ENCODE measurements at regions not wholly inside any gene's neighbourhood (a gene's known extent, or its start where the extent isn't known, plus 50 kb on each side); places are given as distances from the start of the nearest gene placed in this dataset.
A peak's percentile ranks its signal among the peaks of the same experiment; 100 is the strongest.

GRCh38 chr16:85183564-85183963, 71.3 kb upstream of the CIBAR2 start:
- Histone ChIP-seq H3K4me1 (replicated peaks in 1 of 2) (peaks cover 24 to 35% of the 10 kb centered on the region in 2 donors), H3K27ac (no peak overlapping the region), H3K4me3 (no peak overlapping the region), H3K36me3 (replicated peaks in 1 of 2) (peaks cover 0 to 5% of the 10 kb centered on the region in 2 donors), H3K27me3 (no peaks in the 10 kb centered on the region), H3K9me3 (replicated peaks in 1 of 3) (peaks cover 0 to 8% (median 0%) of the 10 kb centered on the region in 3 donors)
- intact Hi-C loops (cut with DNase I), result no loop called here
- WGBS, 4 donors, result 84 to 97% (median 85%) methylated on average over 5 of the region's 5 CpGs
- TF ChIP-seq POLR2A (IDR thresholded peaks at IDR 0.05), result no peak
- TF ChIP-seq CTCF (IDR thresholded peaks at IDR 0.05), result no peak
- DNase-seq, result no peak

GRCh38 chr16:85184404-85184803, 72.1 kb upstream of the CIBAR2 start:
- H3K4me3 ChIP-seq, result no peak overlapping the region

GRCh38 chr16:85185303-85186100, 73.2 kb upstream of the CIBAR2 start:
- Histone ChIP-seq H3K4me1 (replicated peaks in 1 of 2) (peaks cover 34 to 44% of the 10 kb centered on the region in 2 donors), H3K27me3 (no peaks in the 10 kb centered on the region), H3K36me3 (replicated peaks in 1 of 2) (peaks cover 0 to 5% of the 10 kb centered on the region in 2 donors), H3K9me3 (replicated peaks in 1 of 3) (peaks cover 0 to 14% (median 0%) of the 10 kb centered on the region in 3 donors), H3K27ac (no peak overlapping the region), H3K4me3 (no peak overlapping the region)
- TF ChIP-seq CTCF (IDR thresholded peaks at IDR 0.05) (no peak), POLR2A (IDR thresholded peaks at IDR 0.05) (no peak)
- intact Hi-C loops (cut with DNase I), result no loop called here
- 85 to 92% (median 89%) methylated on average over 14 to 22 of the region's 22 CpGs for WGBS, 4 donors
- DNase-seq, result no peak

More at GRCh38 chr16:85184404-85184803, 72.1 kb upstream of the CIBAR2 start:
- peaks cover 0 to 12% (median 0%) of the 10 kb centered on the region in 3 donors for H3K9me3 ChIP-seq (replicated peaks in 1 of 3)
- peaks cover 0 to 5% of the 10 kb centered on the region in 2 donors for H3K36me3 ChIP-seq (replicated peaks in 1 of 2)
- TF ChIP-seq POLR2A (IDR thresholded peaks at IDR 0.05) (no peak), CTCF (IDR thresholded peaks at IDR 0.05) (no peak)
- intact Hi-C loops (cut with DNase I), result no loop called here
- no peaks in the 10 kb centered on the region for H3K27me3 ChIP-seq
- H3K4me1 ChIP-seq (replicated peaks in 1 of 2), result peaks cover 33 to 43% of the 10 kb centered on the region in 2 donors
- DNase-seq, result no peak
- H3K27ac ChIP-seq, result no peak overlapping the region

GRCh38 chr16:85187002-85187401, 74.7 kb upstream of the CIBAR2 start:
- WGBS, 4 donors, result 47 to 93% (median 69%) methylated on average over 7 to 13 of the region's 13 CpGs; no CpG with 5 or more reads in 1 of the 4 donors
- DNase-seq, result peak; percentile 69 to 89 (median 87)

More at GRCh38 chr16:85187002-85187401, 74.7 kb upstream of the CIBAR2 start:
- no peak for TF ChIP-seq CTCF (IDR thresholded peaks at IDR 0.05)
- peak; percentile 8 to 79 for TF ChIP-seq POLR2A (IDR thresholded peaks at IDR 0.05)
- Histone ChIP-seq H3K27me3 (no peaks in the 10 kb centered on the region), H3K9me3 (replicated peaks in 1 of 3) (peaks cover 0 to 14% (median 0%) of the 10 kb centered on the region in 3 donors), H3K4me3 (no peak overlapping the region), H3K27ac (peak overlapping the region; percentile 1 to 86 (median 63)), H3K36me3 (replicated peaks in 1 of 2) (peaks cover 0 to 5% of the 10 kb centered on the region in 2 donors), H3K4me1 (replicated peaks in 1 of 2) (peaks cover 21 to 30% of the 10 kb centered on the region in 2 donors)
- intact Hi-C loops (cut with DNase I), result no loop called here
